ENCODE measurements at regions not wholly inside any gene's neighbourhood (a gene's known extent, or its start where the extent isn't known, plus 50 kb on each side); places are given as distances from the start of the nearest gene placed in this dataset.

GRCh38 chr4:163622379-163623035 is 128.0 kb downstream of the TMA16 start:
- no peak for DNase-seq

- DNase-seq: no peak
Observed at GRCh38 chr4:163623787-163624186, 129.3 kb downstream of the TMA16 start.

- DNase-seq: no peak
Observed at GRCh38 chr4:163624727-163625126, 130.2 kb downstream of the TMA16 start.

- no peak for DNase-seq
Observed at GRCh38 chr4:163631288-163631687, 136.8 kb downstream of the TMA16 start.

GRCh38 chr4:163638909-163639308 is 144.4 kb downstream of the TMA16 start:
- no peak for DNase-seq

- DNase-seq: no peak
Observed at GRCh38 chr4:163649557-163650091, 155.1 kb downstream of the TMA16 start.

GRCh38 chr4:163651761-163652160 is 157.3 kb downstream of the TMA16 start:
- no peak for DNase-seq

- DNase-seq: no peak
Observed at GRCh38 chr4:163654621-163655020, 160.1 kb downstream of the TMA16 start.

GRCh38 chr4:163660636-163661035 is 166.1 kb downstream of the TMA16 start:
- no peak for DNase-seq

- no peak for DNase-seq
Observed at GRCh38 chr4:163662768-163663167, 168.3 kb downstream of the TMA16 start.

- no peak for DNase-seq
Observed at GRCh38 chr4:163663454-163664225, 169.2 kb downstream of the TMA16 start.

GRCh38 chr4:163665101-163665500 is 170.6 kb downstream of the TMA16 start:
- no peak for DNase-seq

GRCh38 chr4:163665521-163666331 is 171.2 kb downstream of the TMA16 start:
- no peak for DNase-seq

- no peak for DNase-seq
Observed at GRCh38 chr4:163666332-163666873, 171.9 kb downstream of the TMA16 start.

- DNase-seq: no peak
Observed at GRCh38 chr4:163672751-163673150, 178.3 kb downstream of the TMA16 start.

- no peak for DNase-seq
Observed at GRCh38 chr4:163673848-163674697, 179.6 kb downstream of the TMA16 start.

- no peak for DNase-seq
Observed at GRCh38 chr4:163679189-163679588, 184.7 kb downstream of the TMA16 start.

- DNase-seq: no peak
Observed at GRCh38 chr4:163680386-163681098, 186.1 kb downstream of the TMA16 start.

- no peak for DNase-seq
Observed at GRCh38 chr4:163681208-163681821, 186.8 kb downstream of the TMA16 start.

GRCh38 chr4:163688856-163689255 is 194.4 kb downstream of the TMA16 start:
- DNase-seq: no peak

GRCh38 chr4:163693211-163693610 is 198.7 kb downstream of the TMA16 start:
- no peak for DNase-seq

Measured in kidney glomerular epithelial cell (primary cell).